ENCODE measurements at regions not wholly inside any gene's neighbourhood (a gene's known extent, or its start where the extent isn't known, plus 50 kb on each side); places are given as distances from the start of the nearest gene placed in this dataset.

- TF ChIP-seq REST (tag by site-specific recombination; IDR thresholded peaks at IDR 0.05) (no peak), ZNF114 (tag by site-specific recombination; IDR thresholded peaks at IDR 0.05) (no peak), PRDM4 (tag by site-specific recombination; IDR thresholded peaks at IDR 0.05) (no peak), ZNF670 (tag by site-specific recombination; IDR thresholded peaks at IDR 0.05; ENCODE audit: low read depth) (no peak), ZNF560 (tag by site-specific recombination; IDR thresholded peaks at IDR 0.05; ENCODE audit: borderline replicate concordance) (no peak)
Measured at GRCh38 chr11:29353833-29354232, 663.0 kb downstream of the KCNA4 start.
